Activated CD4-positive, alpha-beta memory T cell treated with anti-CD3 and anti-CD28 coated beads, Interleukin-2, amount 10 ng/mL, durations not matched to agents 7 days and 5 days (primary cell): ENCODE measurements at regions not wholly inside any gene's neighbourhood (a gene's known extent, or its start where the extent isn't known, plus 50 kb on each side); places are given as distances from the start of the nearest gene placed in this dataset.
"Not testable (repeated sequence)": the region's sequence is repeated elsewhere in the genome, so short reads cannot be mapped to it uniquely, and the experiment has no call there.

Experiments
- CTCF ChIA-PET: fragments of 350-600 bp; sonication (Branson Sonifier 250); formaldehyde crosslinking; loops from one replicate; lab custom pipeline; 2021; ENCODE audit warnings: antibody characterized with exemption, inconsistent platforms; lab: Charles Lee
- POLR2A ChIA-PET: fragments of 350-600 bp; sonication (Branson Sonifier 250); formaldehyde crosslinking; loops from one replicate; lab custom pipeline; 2021; ENCODE audit warnings: antibody characterized with exemption; lab: Charles Lee
- DNase-seq: peaks from one replicate; pipeline ENCODE4 v3.0.0-alpha.2; 2020
- H3K27ac Mint-ChIP-seq: one replicate; pipeline ENCODE4 v1.8.0; 2021; ENCODE audit warnings: mild to moderate bottlenecking, mixed read lengths
- H3K27me3 Mint-ChIP-seq: one replicate; pipeline ENCODE4 v1.8.0; 2021; ENCODE audit warnings: mixed read lengths
- H3K36me3 Mint-ChIP-seq: one replicate; pipeline ENCODE4 v1.8.0; 2021; ENCODE audit warnings: low read depth, mixed read lengths
- H3K4me1 Mint-ChIP-seq: one replicate; pipeline ENCODE4 v1.8.0; 2021; ENCODE audit warnings: mixed read lengths
- H3K4me3 Mint-ChIP-seq: one replicate; pipeline ENCODE4 v1.8.0; 2021; ENCODE audit warnings: mild to moderate bottlenecking, mixed read lengths
- H3K9me3 Mint-ChIP-seq: one replicate; pipeline ENCODE4 v1.8.0; 2021; ENCODE audit warnings: mixed read lengths

GRCh38 chr20:60788070-60788469 lies 464.0 kb upstream of the CDH4 start:
- no peaks in the 10 kb centered on the region for H3K4me1 Mint-ChIP-seq
- CTCF ChIA-PET, result no interaction called here
- DNase-seq, result no peak
- no peaks in the 10 kb centered on the region for H3K27me3 Mint-ChIP-seq
- peaks cover 3% of the 10 kb centered on the region for H3K9me3 Mint-ChIP-seq
- no peak overlapping the region for H3K4me3 Mint-ChIP-seq
- H3K27ac Mint-ChIP-seq, result no peak overlapping the region
- no peaks in the 10 kb centered on the region for H3K36me3 Mint-ChIP-seq
- POLR2A ChIA-PET, result no interaction called here

GRCh38 chr20:60789399-60789798 lies 462.7 kb upstream of the CDH4 start:
- Mint-ChIP-seq H3K4me3 (no peak overlapping the region), H3K27me3 (no peaks in the 10 kb centered on the region), H3K9me3 (peaks cover 3% of the 10 kb centered on the region), H3K27ac (no peak overlapping the region), H3K36me3 (no peaks in the 10 kb centered on the region), H3K4me1 (no peaks in the 10 kb centered on the region)
- no peak for DNase-seq
- ChIA-PET CTCF (no interaction called here), POLR2A (no interaction called here)

GRCh38 chr20:60790339-60790738 lies 461.7 kb upstream of the CDH4 start:
- H3K36me3 Mint-ChIP-seq, POLR2A ChIA-PET, H3K27ac Mint-ChIP-seq, H3K27me3 Mint-ChIP-seq, DNase-seq, H3K9me3 Mint-ChIP-seq, CTCF ChIA-PET, H3K4me3 Mint-ChIP-seq, H3K4me1 Mint-ChIP-seq: not testable (repeated sequence)

GRCh38 chr20:60791823-60792222 lies 460.2 kb upstream of the CDH4 start:
- Mint-ChIP-seq H3K4me3 (no peak overlapping the region), H3K27ac (no peak overlapping the region), H3K27me3 (no peaks in the 10 kb centered on the region), H3K4me1 (no peaks in the 10 kb centered on the region), H3K36me3 (no peaks in the 10 kb centered on the region), H3K9me3 (peaks cover 3% of the 10 kb centered on the region)
- POLR2A ChIA-PET, result no interaction called here
- no peak for DNase-seq
- CTCF ChIA-PET, result no interaction called here

- H3K27ac Mint-ChIP-seq, result no peak overlapping the region
- no peaks in the 10 kb centered on the region for H3K27me3 Mint-ChIP-seq
- DNase-seq, result no peak
- ChIA-PET CTCF (no interaction called here), POLR2A (no interaction called here)
- H3K4me1 Mint-ChIP-seq, result no peaks in the 10 kb centered on the region
- peaks cover 7% of the 10 kb centered on the region for H3K9me3 Mint-ChIP-seq
- H3K36me3 Mint-ChIP-seq, result no peaks in the 10 kb centered on the region
- no peak overlapping the region for H3K4me3 Mint-ChIP-seq
Measured at GRCh38 chr20:60792941-60793340, 459.1 kb upstream of the CDH4 start.

- Mint-ChIP-seq H3K4me1 (no peaks in the 10 kb centered on the region), H3K36me3 (no peaks in the 10 kb centered on the region), H3K27me3 (no peaks in the 10 kb centered on the region), H3K27ac (no peak overlapping the region), H3K4me3 (no peak overlapping the region), H3K9me3 (peaks cover 6% of the 10 kb centered on the region)
- POLR2A ChIA-PET, result no interaction called here
- CTCF ChIA-PET, result no interaction called here
- no peak for DNase-seq
Measured at GRCh38 chr20:60794674-60795073, 457.4 kb upstream of the CDH4 start.

- H3K36me3 Mint-ChIP-seq, result no peaks in the 10 kb centered on the region
- no peaks in the 10 kb centered on the region for H3K4me1 Mint-ChIP-seq
- no peak overlapping the region for H3K4me3 Mint-ChIP-seq
- H3K9me3 Mint-ChIP-seq, result peaks cover 6% of the 10 kb centered on the region
- ChIA-PET POLR2A (no interaction called here), CTCF (no interaction called here)
- DNase-seq, result no peak
- no peak overlapping the region for H3K27ac Mint-ChIP-seq
- H3K27me3 Mint-ChIP-seq, result no peaks in the 10 kb centered on the region
Measured at GRCh38 chr20:60795651-60796050, 456.4 kb upstream of the CDH4 start.

- POLR2A ChIA-PET, result no interaction called here
- no peaks in the 10 kb centered on the region for H3K4me1 Mint-ChIP-seq
- no peaks in the 10 kb centered on the region for H3K36me3 Mint-ChIP-seq
- H3K27ac Mint-ChIP-seq, result no peak overlapping the region
- H3K9me3 Mint-ChIP-seq, result peaks cover 9% of the 10 kb centered on the region
- no peak overlapping the region for H3K4me3 Mint-ChIP-seq
- no peaks in the 10 kb centered on the region for H3K27me3 Mint-ChIP-seq
- CTCF ChIA-PET, result no interaction called here
- DNase-seq, result no peak
Measured at GRCh38 chr20:60800185-60800584, 451.9 kb upstream of the CDH4 start.

GRCh38 chr20:60802676-60803075 lies 449.4 kb upstream of the CDH4 start:
- no peaks in the 10 kb centered on the region for H3K36me3 Mint-ChIP-seq
- no peak overlapping the region for H3K4me3 Mint-ChIP-seq
- H3K27ac Mint-ChIP-seq, result no peak overlapping the region
- DNase-seq, result no peak
- no peaks in the 10 kb centered on the region for H3K27me3 Mint-ChIP-seq
- ChIA-PET POLR2A (no interaction called here), CTCF (no interaction called here)
- H3K4me1 Mint-ChIP-seq, result no peaks in the 10 kb centered on the region
- H3K9me3 Mint-ChIP-seq, result peaks cover 8% of the 10 kb centered on the region

GRCh38 chr20:60803335-60804055 lies 448.6 kb upstream of the CDH4 start:
- H3K27me3 Mint-ChIP-seq, result no peaks in the 10 kb centered on the region
- H3K27ac Mint-ChIP-seq, result no peak overlapping the region
- H3K9me3 Mint-ChIP-seq, result peaks cover 5% of the 10 kb centered on the region
- no peak overlapping the region for H3K4me3 Mint-ChIP-seq
- POLR2A ChIA-PET, result no interaction called here
- no peaks in the 10 kb centered on the region for H3K4me1 Mint-ChIP-seq
- no peak for DNase-seq
- H3K36me3 Mint-ChIP-seq, result no peaks in the 10 kb centered on the region
- CTCF ChIA-PET, result no interaction called here

GRCh38 chr20:60804240-60804917 lies 447.7 kb upstream of the CDH4 start:
- no peak for DNase-seq
- H3K27me3 Mint-ChIP-seq, result no peaks in the 10 kb centered on the region
- no peak overlapping the region for H3K4me3 Mint-ChIP-seq
- H3K4me1 Mint-ChIP-seq, result no peaks in the 10 kb centered on the region
- no peak overlapping the region for H3K27ac Mint-ChIP-seq
- no peaks in the 10 kb centered on the region for H3K36me3 Mint-ChIP-seq
- ChIA-PET CTCF (no interaction called here), POLR2A (no interaction called here)
- H3K9me3 Mint-ChIP-seq, result peaks cover 5% of the 10 kb centered on the region

- H3K27ac Mint-ChIP-seq, result no peak overlapping the region
- ChIA-PET CTCF (no interaction called here), POLR2A (no interaction called here)
- H3K4me1 Mint-ChIP-seq, result no peaks in the 10 kb centered on the region
- no peaks in the 10 kb centered on the region for H3K36me3 Mint-ChIP-seq
- DNase-seq, result no peak
- no peaks in the 10 kb centered on the region for H3K27me3 Mint-ChIP-seq
- H3K4me3 Mint-ChIP-seq, result no peak overlapping the region
- H3K9me3 Mint-ChIP-seq, result peaks cover 3% of the 10 kb centered on the region
Measured at GRCh38 chr20:60804918-60805630, 447.0 kb upstream of the CDH4 start.

- no peaks in the 10 kb centered on the region for H3K36me3 Mint-ChIP-seq
- H3K27ac Mint-ChIP-seq, result no peak overlapping the region
- H3K9me3 Mint-ChIP-seq, result peaks cover 6% of the 10 kb centered on the region
- no peak for DNase-seq
- ChIA-PET CTCF (no interaction called here), POLR2A (no interaction called here)
- H3K4me1 Mint-ChIP-seq, result no peaks in the 10 kb centered on the region
- H3K4me3 Mint-ChIP-seq, result no peak overlapping the region
- H3K27me3 Mint-ChIP-seq, result no peaks in the 10 kb centered on the region
Measured at GRCh38 chr20:60806354-60806753, 445.7 kb upstream of the CDH4 start.
